ENCODE measurements at regions not wholly inside any gene's neighbourhood (a gene's known extent, or its start where the extent isn't known, plus 50 kb on each side); places are given as distances from the start of the nearest gene placed in this dataset.

GRCh38 chr15:34700891-34701427 is 53.8 kb downstream of the GJD2 start:
- TF ChIP-seq, protein P1, sequence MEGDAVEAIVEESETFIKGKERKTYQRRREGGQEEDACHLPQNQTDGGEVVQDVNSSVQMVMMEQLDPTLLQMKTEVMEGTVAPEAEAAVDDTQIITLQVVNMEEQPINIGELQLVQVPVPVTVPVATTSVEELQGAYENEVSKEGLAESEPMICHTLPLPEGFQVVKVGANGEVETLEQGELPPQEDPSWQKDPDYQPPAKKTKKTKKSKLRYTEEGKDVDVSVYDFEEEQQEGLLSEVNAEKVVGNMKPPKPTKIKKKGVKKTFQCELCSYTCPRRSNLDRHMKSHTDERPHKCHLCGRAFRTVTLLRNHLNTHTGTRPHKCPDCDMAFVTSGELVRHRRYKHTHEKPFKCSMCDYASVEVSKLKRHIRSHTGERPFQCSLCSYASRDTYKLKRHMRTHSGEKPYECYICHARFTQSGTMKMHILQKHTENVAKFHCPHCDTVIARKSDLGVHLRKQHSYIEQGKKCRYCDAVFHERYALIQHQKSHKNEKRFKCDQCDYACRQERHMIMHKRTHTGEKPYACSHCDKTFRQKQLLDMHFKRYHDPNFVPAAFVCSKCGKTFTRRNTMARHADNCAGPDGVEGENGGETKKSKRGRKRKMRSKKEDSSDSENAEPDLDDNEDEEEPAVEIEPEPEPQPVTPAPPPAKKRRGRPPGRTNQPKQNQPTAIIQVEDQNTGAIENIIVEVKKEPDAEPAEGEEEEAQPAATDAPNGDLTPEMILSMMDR (IDR thresholded peaks at IDR 0.05; ENCODE audit: low read depth, low read length, missing control alignments): no peak
- no peak for DNase-seq (ENCODE audit: low read depth)
- in situ Hi-C loops (cut with HindIII; ENCODE audit: low sequenced_read_pairs): no loop called here
- no peak overlapping the region for H3K4me3 ChIP-seq (ENCODE audit: low read depth, low read length)

GRCh38 chr15:34699968-34700640 is 54.7 kb downstream of the GJD2 start:
- in situ Hi-C loops (cut with HindIII; ENCODE audit: low sequenced_read_pairs): no loop called here
- TF ChIP-seq, protein P1 (IDR thresholded peaks at IDR 0.05; ENCODE audit: low read depth, low read length, missing control alignments): no peak
- H3K4me3 ChIP-seq (ENCODE audit: low read depth, low read length): no peak overlapping the region
- no peak for DNase-seq (ENCODE audit: low read depth)

- in situ Hi-C loops (cut with HindIII; ENCODE audit: low sequenced_read_pairs): no loop called here
Measured at GRCh38 chr15:34696506-34696905, 58.3 kb downstream of the GJD2 start.

GRCh38 chr15:34693053-34693744 is 61.6 kb downstream of the GJD2 start:
- peak; percentile 37 for DNase-seq (ENCODE audit: low read depth)
- H3K4me3 ChIP-seq (ENCODE audit: low read depth, low read length): no peak overlapping the region
- TF ChIP-seq, protein P1 (IDR thresholded peaks at IDR 0.05; ENCODE audit: low read depth, low read length, missing control alignments): no peak
- in situ Hi-C loops (cut with HindIII; ENCODE audit: low sequenced_read_pairs): no loop called here

More at GRCh38 chr15:34696506-34696905, 58.3 kb downstream of the GJD2 start:
- TF ChIP-seq, protein P1 (IDR thresholded peaks at IDR 0.05; ENCODE audit: low read depth, low read length, missing control alignments): no peak
- DNase-seq (ENCODE audit: low read depth): no peak
- no peak overlapping the region for H3K4me3 ChIP-seq (ENCODE audit: low read depth, low read length)

- no peak for DNase-seq (ENCODE audit: low read depth)
- H3K4me3 ChIP-seq (ENCODE audit: low read depth, low read length): no peak overlapping the region
- TF ChIP-seq, protein P1 (IDR thresholded peaks at IDR 0.05; ENCODE audit: low read depth, low read length, missing control alignments): no peak
- in situ Hi-C loops (cut with HindIII; ENCODE audit: low sequenced_read_pairs): no loop called here
Measured at GRCh38 chr15:34691034-34691433, 63.8 kb downstream of the GJD2 start.

- in situ Hi-C loops (cut with HindIII; ENCODE audit: low sequenced_read_pairs): no loop called here
- H3K4me3 ChIP-seq (ENCODE audit: low read depth, low read length): no peak overlapping the region
- no peak for DNase-seq (ENCODE audit: low read depth)
- TF ChIP-seq, protein P1 (IDR thresholded peaks at IDR 0.05; ENCODE audit: low read depth, low read length, missing control alignments): no peak
Measured at GRCh38 chr15:34688699-34689098, 66.1 kb downstream of the GJD2 start.

All from astrocyte of the cerebellum (primary cell).